BJ (cell line): ENCODE measurements at regions not wholly inside any gene's neighbourhood (a gene's known extent, or its start where the extent isn't known, plus 50 kb on each side); places are given as distances from the start of the nearest gene placed in this dataset.

Source experiments
- CTCF ChIA-PET: fragments of 350-600 bp; formaldehyde crosslinking; extraction: SDS; loops from one replicate; lab custom pipeline; 2021; ENCODE audit warnings: antibody characterized with exemption, inconsistent platforms; lab: Yijun Ruan, JAX
- POLR2A ChIA-PET: fragments of 300-600 bp; sonication (Branson Sonifier 250); formaldehyde crosslinking; extraction: SDS; loops from one replicate; lab custom pipeline; 2021; ENCODE audit warnings: antibody characterized with exemption; lab: Charles Lee
- DNase-seq: peaks from one replicate; pipeline ENCODE4 v3.0.0-alpha.2; 2011; ENCODE audit warnings: low read depth
- H3K27me3 ChIP-seq: 2 replicates; pipeline ENCODE4 v1.6.0; 2011; ENCODE audit warnings: low read length; ENCODE audit not compliant: control insufficient read depth, insufficient read depth
- H3K36me3 ChIP-seq: 2 replicates; pipeline ENCODE4 v1.5.1; 2011; ENCODE audit warnings: low read length; ENCODE audit not compliant: control insufficient read depth, insufficient read depth
- H3K4me3 ChIP-seq: 2 replicates; pipeline ENCODE4 v1.5.1; 2011; ENCODE audit warnings: low read depth, mild to moderate bottlenecking, control low read depth, low read length
- CTCF ChIP-seq: IDR thresholded peaks from 2 replicates; pipeline ENCODE4 v1.5.1; 2011; ENCODE audit warnings: low read depth, mild to moderate bottlenecking, control low read depth, inconsistent platforms, low read length, moderate library complexity; ENCODE audit not compliant: insufficient read depth

DNA sequence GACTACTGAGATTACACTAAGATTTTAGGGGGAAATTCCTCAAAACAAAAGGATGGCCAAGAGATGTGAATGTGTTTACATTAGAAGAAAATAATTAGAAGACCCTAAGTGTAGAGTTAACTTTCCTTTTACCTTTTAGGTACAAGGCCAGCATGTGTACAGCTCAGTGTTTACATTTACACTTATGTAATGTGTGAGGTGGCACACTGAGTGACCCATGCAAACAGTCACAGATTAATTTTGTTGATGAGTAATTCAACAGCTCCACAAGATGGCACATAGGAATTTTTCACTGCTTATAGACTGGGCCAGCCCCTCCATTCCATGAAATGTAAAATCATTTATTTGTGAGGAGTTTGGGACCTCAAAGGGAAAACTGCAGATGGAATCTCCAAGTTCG is 90.1 kb upstream of the SLC12A2 start:
- no peak for DNase-seq
- H3K27me3 ChIP-seq, result no peaks in the 10 kb centered on the region
- no peak overlapping the region for H3K4me3 ChIP-seq
- POLR2A ChIA-PET, result no interaction called here
- H3K36me3 ChIP-seq, result no peaks in the 10 kb centered on the region
- TF ChIP-seq CTCF, result no peak
- CTCF ChIA-PET, result no interaction called here

GRCh38 chr5:127994087-127994660 is 89.4 kb upstream of the SLC12A2 start:
- no peaks in the 10 kb centered on the region for H3K27me3 ChIP-seq
- no peak for DNase-seq
- TF ChIP-seq CTCF, result no peak
- ChIA-PET POLR2A (no interaction called here), CTCF (interaction anchor here (2.2 kb wide), 1 partner anchor 22 kb away, joined by 5 read pairs; no protein-coding TSS in a partner anchor)
- no peak overlapping the region for H3K4me3 ChIP-seq
- H3K36me3 ChIP-seq, result no peaks in the 10 kb centered on the region

GRCh38 chr5:127995556-127995955 is 88.0 kb upstream of the SLC12A2 start:
- H3K36me3 ChIP-seq, result no peaks in the 10 kb centered on the region
- no peak for DNase-seq
- TF ChIP-seq CTCF, result no peak
- POLR2A ChIA-PET, result no interaction called here
- no peaks in the 10 kb centered on the region for H3K27me3 ChIP-seq
- CTCF ChIA-PET, result interaction anchor here (2.2 kb wide), 1 partner anchor 21 kb away, joined by 5 read pairs; no protein-coding TSS in a partner anchor
- no peak overlapping the region for H3K4me3 ChIP-seq

- DNase-seq, result no peak
- POLR2A ChIA-PET, result no interaction called here
- Histone ChIP-seq H3K36me3 (no peaks in the 10 kb centered on the region), H3K27me3 (no peaks in the 10 kb centered on the region), H3K4me3 (no peak overlapping the region)
- CTCF ChIA-PET, result interaction anchor here (0.6 kb wide), 1 partner anchor 31 kb away, joined by 3 read pairs; no protein-coding TSS in a partner anchor
- TF ChIP-seq CTCF, result no peak
These were observed 86.3 kb upstream of the SLC12A2 start for GRCh38 chr5:127997201-127997704.

- Histone ChIP-seq H3K4me3 (no peak overlapping the region), H3K27me3 (no peaks in the 10 kb centered on the region), H3K36me3 (no peaks in the 10 kb centered on the region)
- CTCF ChIA-PET, result interaction anchor here (1.1 kb wide), 1 partner anchor 11 kb away, joined by 5 read pairs; no protein-coding TSS in a partner anchor
- TF ChIP-seq CTCF, result no peak
- POLR2A ChIA-PET, result no interaction called here
- DNase-seq, result no peak
These were observed 84.5 kb upstream of the SLC12A2 start for GRCh38 chr5:127998950-127999615.
